HG02943 (cell line): ENCODE measurements at regions not wholly inside any gene's neighbourhood (a gene's known extent, or its start where the extent isn't known, plus 50 kb on each side); places are given as distances from the start of the nearest gene placed in this dataset.

Experiments used
- ATAC-seq: cut with Tn5 transposase; IDR thresholded peaks from one replicate; pipeline ENCODE4 v1.9.1; 2021; ENCODE audit warnings: mild to moderate bottlenecking, low read depth, moderate library complexity; ENCODE audit not compliant: unreplicated experiment

- ATAC-seq = no peak
These were observed 419.8 kb upstream of the TPM1 start for GRCh38 chr15:62622775-62623174.

DNA sequence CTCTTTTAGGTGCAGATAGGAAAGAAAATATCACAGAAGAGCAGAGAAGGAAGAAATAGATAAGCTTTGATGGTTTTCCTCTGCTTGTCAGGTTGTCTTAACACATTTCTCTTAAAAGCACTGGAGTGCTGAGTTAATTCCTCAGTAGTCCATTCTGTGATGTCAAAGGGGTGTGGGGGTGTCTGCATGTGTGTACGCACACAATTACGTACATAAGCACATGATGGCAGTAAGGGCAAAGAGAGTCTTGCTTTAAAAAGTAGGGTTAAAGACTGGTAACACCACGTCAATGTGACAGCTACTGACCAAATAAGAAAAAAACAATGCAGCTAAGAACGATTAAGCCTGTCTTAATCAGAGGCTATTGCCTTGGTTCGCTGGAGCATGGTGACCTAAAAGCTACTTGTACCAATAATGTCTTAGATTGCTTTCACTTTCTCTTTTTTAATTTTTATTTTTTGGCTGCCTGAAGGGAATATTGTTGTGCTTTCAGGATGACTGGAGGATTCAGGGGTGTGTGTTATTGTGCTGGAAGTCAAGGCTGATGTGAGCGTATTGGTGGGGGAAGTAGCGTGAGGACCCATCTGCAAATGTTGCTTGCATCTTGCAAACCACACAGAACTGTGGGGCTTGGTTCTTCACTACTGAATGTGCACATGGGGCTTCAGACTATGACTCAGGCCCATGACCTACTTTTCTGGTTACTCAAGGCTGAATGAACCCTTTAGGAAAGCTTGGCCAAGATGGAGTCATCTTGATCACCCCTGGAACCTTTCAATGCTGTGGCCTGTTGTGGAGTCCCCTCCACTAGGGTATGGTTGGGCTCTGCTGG lies 417.8 kb upstream of the TPM1 start:
- no peak for ATAC-seq

DNA sequence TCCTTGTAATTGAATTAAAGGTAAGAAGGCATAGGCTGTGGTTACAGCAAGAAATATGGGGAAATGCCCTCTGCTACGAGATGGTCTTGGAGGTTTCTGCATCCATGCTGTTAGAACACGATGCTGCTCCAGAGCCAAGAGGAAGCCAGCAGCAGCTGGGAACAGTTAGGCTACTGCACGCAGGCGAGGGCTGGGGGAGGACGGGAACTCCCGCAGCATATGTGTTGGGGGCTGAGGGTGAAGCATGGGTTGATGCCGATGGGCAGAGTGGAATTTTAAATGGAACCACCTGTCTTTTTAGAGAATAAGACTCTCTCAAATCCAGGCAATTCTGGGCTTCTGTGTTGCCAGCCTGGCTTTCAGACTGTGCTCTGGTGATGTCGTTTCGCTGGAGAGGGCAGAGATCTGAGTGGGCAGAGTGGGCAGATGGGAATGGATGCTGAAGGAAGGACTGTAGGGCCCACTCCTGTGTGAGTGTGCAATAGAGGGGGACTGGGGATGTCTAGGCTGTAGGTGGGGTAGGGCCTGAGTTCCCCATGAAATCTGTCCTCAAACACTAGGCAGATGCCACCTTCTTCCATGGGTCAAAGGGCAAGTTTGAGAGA lies 417.0 kb upstream of the TPM1 start:
- no peak for ATAC-seq

DNA sequence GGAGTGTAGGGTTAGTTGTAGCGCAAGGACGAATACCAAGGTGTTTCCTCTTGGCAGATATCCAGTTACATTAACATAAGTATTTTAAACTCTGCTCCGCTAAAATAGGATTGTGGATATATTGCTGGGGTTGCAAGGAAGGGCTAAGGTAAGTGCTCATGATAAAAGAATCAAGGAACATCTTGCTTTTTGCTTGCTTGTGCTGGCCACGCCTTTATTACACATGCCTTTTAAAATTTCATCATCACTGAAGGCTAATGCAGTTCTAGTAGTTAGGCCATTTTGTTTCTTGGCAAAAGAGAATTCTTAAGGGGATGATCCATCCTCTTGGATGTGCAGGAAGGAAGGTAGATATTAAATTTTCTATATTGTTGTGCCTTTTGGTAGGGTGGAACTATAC lies 415.6 kb upstream of the TPM1 start:
- no peak for ATAC-seq

DNA sequence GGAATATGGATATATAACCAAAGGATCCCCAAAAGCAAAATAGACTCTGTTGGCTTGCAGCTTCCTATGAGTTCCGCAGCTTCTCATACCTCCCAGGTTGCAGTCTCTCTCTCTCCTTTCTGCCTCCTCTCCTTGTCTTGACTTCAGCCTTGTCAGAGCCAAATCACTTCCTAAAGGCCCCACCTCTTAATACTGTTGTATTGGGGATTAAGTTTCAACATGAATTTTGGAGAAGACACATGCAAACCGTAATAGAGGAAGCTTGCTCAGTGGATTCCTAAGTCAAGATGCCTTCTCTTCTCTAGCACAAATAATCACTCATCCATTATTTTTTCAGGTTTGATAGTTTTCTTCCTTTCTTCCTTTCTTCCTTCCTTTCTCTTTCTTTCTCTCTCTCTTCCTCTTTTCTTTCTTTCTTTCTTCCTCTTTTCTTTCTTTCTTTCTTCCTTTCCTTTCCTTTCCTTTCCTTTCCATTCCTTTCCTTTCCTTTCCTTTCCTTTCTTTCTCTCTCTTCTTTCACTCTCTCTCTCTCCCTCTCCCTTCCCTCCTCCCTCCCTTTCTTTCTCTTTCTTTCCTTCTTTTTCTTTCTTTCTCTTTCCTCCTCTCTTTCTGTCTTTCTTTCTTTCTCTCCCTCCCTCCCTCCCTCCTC lies 411.3 kb upstream of the TPM1 start:
- ATAC-seq = no peak

GRCh38 chr15:62636823-62637573 lies 405.5 kb upstream of the TPM1 start:
- ATAC-seq = no peak

DNA sequence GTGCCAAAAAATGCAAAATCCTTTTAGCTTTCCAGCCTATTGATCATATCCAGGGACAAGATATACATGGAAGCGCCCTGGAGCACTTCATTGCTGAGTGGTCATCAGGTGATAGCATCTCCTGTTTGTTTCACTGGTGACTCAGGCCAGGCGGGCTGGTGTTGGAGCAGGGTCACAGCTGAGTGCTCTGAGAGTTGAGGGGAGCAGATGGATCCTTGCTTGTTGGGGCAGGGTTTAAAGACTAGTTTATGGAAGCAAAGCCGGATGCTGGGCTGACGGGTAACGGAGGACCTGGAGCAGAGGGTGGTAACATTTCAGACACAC lies 405.0 kb upstream of the TPM1 start:
- ATAC-seq = no peak

GRCh38 chr15:62637950-62638619 lies 404.5 kb upstream of the TPM1 start:
- no peak for ATAC-seq

DNA sequence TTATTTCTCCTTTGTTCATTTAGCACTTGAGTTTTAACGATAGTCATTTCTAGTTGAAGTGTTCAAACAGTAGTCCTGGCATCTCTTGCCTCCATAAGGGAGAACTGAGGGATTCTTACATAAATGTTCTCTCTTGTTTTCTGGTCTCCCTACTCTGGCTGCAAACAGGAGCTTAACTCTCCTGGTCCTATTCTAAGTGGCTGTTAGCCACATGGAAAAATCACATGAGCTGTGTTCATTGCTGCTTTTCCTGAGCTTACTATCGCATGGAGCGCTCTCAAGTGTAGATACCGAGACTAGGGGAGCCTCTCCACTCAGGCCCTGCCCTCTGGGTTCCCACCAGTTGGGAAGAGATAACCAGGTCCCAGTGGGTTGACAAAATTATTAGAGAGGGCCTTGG lies 403.1 kb upstream of the TPM1 start:
- ATAC-seq = no peak

- no peak for ATAC-seq
These were observed 402.5 kb upstream of the TPM1 start for GRCh38 chr15:62639906-62640605.

- no peak for ATAC-seq
These were observed 400.7 kb upstream of the TPM1 start for GRCh38 chr15:62641825-62642224.

DNA sequence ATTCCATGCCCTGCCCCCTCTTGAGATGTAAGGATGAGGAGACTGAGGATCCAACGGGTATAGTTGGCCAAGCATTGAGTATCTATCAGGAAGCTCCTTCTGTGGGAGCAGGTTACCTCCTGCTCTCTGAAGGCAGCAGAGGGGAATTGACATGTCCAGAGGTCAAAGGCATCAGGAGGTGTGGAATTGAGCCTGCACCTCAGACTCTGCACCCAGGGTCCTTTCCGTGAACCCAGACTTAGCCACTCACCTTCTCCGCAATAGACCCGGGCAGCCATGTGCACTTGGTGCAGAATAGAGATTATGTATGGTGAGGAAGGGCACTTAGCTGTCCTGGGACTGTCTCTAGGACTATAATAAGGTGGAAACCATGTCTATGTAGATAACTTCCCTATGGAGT lies 399.0 kb upstream of the TPM1 start:
- ATAC-seq = no peak

- no peak for ATAC-seq
These were observed 398.2 kb upstream of the TPM1 start for GRCh38 chr15:62644216-62644888.

DNA sequence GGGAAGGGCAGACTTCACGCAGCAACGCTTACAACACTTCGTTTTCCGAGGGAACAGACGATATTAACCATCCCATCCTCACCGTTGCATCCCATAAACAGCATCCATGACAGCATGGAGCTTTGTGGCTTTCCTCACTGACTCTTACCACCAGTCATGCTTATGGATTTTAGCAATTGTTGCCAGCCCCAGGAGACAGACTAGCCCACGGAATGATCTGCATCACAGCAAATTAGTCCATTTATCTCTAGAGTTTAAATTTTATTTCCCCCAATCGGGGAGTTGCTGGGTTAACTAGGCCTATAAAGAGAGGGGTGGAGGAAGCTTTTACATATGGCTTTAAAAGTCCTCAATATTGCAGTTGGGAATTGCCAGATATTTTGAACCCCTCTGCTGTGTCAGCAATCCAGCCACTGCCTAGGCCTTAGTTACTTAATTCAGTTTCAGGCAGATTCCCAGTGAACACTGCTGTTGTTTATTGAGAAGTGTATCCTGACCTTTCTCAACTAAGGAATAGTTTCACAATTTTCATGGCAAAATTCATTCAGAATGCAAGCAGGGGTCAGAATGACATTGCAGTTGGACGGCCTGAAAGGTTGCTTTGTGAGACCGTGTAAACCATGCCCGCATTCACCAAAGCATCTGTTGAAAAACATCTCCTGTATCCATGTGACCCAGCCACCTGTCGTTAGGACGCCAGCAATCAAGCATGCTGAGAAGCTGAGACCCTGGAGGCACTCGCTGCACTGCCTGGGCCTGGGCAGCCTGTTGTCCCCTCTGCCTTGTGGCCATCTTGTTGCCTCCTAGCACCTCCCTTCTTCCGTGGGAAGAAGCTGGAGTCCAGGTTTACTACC lies 397.4 kb upstream of the TPM1 start:
- ATAC-seq = no peak

DNA sequence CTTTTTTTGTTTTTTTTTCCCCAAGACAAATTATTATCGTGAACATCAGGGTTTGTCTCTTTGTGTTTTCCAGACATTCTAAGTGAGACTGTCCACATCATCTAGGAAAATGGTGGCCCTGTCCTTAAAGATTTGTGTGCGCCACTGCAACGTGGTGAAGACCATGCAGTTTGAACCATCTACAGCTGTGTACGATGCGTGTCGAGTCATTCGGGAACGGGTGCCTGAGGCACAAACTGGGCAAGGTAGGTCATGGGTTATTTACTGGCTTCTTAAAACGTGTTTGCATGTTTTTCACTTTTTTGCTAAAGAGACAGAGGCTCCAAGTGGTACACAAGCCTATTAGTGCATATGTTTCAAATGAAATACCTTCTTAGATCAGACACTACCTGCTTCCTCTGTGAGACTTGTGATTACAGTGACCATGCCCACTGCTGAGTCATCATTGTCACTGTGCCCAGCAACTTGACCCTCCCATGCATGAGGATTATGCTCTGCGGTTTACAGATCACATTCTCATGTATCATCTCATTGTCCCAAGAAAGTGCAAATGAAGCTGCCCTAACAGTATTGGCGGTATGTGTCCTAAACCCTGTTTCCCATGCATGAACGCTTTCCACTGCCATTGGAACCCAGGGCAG lies 395.2 kb upstream of the TPM1 start:
- no peak for ATAC-seq

DNA sequence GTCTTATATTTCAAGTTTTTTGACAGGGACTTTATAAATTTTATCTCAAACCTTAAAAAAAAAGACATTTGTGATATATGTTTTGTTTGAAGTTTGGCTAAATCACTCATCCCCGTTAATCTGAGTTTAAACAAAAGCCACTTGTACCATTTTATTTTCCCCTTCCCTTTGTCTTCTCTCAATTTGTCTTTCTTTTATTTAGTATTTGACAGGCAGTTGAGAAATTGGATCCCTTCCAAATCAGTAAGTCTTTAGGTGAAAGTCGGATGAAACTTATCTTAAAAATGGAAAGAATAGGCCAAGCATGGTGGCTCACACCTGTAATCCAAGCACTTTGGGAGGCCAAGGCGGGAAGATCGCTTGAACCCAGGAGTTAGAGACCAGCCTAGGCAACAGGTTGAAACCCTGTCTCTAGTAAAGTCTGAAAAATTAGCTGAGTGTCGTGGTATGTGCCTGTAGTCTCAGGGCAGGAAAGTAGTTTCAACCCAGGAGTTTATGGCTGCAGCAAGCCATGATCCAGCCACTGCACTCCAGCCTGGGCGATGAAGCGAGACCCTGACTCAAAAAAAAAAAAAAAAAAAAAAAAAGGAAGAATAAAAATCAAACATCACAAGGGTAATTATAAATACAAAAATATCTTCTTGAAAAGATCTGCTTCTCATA lies 394.6 kb upstream of the TPM1 start:
- ATAC-seq = no peak

- no peak for ATAC-seq
These were observed 393.6 kb upstream of the TPM1 start for GRCh38 chr15:62648954-62649353.
